ENCODE measurements at regions not wholly inside any gene's neighbourhood (a gene's known extent, or its start where the extent isn't known, plus 50 kb on each side); places are given as distances from the start of the nearest gene placed in this dataset.

- TF ChIP-seq, protein P1, sequence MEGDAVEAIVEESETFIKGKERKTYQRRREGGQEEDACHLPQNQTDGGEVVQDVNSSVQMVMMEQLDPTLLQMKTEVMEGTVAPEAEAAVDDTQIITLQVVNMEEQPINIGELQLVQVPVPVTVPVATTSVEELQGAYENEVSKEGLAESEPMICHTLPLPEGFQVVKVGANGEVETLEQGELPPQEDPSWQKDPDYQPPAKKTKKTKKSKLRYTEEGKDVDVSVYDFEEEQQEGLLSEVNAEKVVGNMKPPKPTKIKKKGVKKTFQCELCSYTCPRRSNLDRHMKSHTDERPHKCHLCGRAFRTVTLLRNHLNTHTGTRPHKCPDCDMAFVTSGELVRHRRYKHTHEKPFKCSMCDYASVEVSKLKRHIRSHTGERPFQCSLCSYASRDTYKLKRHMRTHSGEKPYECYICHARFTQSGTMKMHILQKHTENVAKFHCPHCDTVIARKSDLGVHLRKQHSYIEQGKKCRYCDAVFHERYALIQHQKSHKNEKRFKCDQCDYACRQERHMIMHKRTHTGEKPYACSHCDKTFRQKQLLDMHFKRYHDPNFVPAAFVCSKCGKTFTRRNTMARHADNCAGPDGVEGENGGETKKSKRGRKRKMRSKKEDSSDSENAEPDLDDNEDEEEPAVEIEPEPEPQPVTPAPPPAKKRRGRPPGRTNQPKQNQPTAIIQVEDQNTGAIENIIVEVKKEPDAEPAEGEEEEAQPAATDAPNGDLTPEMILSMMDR (IDR thresholded peaks at IDR 0.05): no peak
- no peak for TF ChIP-seq EZH2 (IDR thresholded peaks at IDR 0.05; ENCODE audit: borderline replicate concordance, insufficient read depth, low read depth, low read length, poor library complexity, severe bottlenecking)
Observed at GRCh38 chr2:122858813-122859212, 1103.4 kb downstream of the TSN start.
